Thoracic aorta (tissue), 2 donors: ENCODE measurements at regions not wholly inside any gene's neighbourhood (a gene's known extent, or its start where the extent isn't known, plus 50 kb on each side); places are given as distances from the start of the nearest gene placed in this dataset.
"Not testable (repeated sequence)": the region's sequence is repeated elsewhere in the genome, so short reads cannot be mapped to it uniquely, and the experiment has no call there.

Experiments used
- ATAC-seq: fragments of 150-250 bp; one replicate; pipeline ENCODE4 v1.8.0; 2017; ENCODE audit warnings: low read depth; ENCODE audit not compliant: insufficient number of reproducible peaks, low FRiP score
- DNase-seq: peaks from one replicate; pipeline ENCODE4 v3.0.0-alpha.2; 2020; ENCODE audit warnings: low spot score
- H3K27ac ChIP-seq, 2 donors: fragments of 200-600 bp; sonication (generic); 1 replicate in 1 of 2; 2 replicates in 1 of 2; pipeline ENCODE4 v1.5.1; 2016; ENCODE audit warnings: mild to moderate bottlenecking in 2 of 2, moderate library complexity in 2 of 2
- H3K27me3 ChIP-seq: fragments of 200-600 bp; sonication (generic); replicated peaks from 2 replicates; pipeline ENCODE4 v1.6.0; 2016; ENCODE audit warnings: mild to moderate bottlenecking; ENCODE audit not compliant: insufficient read depth
- H3K36me3 ChIP-seq: fragments of 200-600 bp; sonication (generic); one replicate; pipeline ENCODE4 v1.5.1; 2016
- H3K4me1 ChIP-seq, 2 donors: fragments of 200-600 bp; sonication (generic); 1 replicate in 1 of 2; 2 replicates in 1 of 2; pipeline versions ENCODE4 v1.5.1 to v1.6.0; 2016; ENCODE audit warnings: low read depth in 2 of 2, mild to moderate bottlenecking in 1 of 2; ENCODE audit not compliant: control insufficient read depth in 1 of 2
- H3K4me3 ChIP-seq: fragments of 200-600 bp; sonication (generic); 2 replicates; pipeline ENCODE4 v1.5.1; 2016; ENCODE audit warnings: mild to moderate bottlenecking
- H3K9me3 ChIP-seq: fragments of 200-600 bp; sonication (generic); 2 replicates; pipeline ENCODE4 v1.5.1; 2016
- TF ChIP-seq, protein P1 (sequence below): fragments of 200-600 bp; sonication (generic); IDR thresholded peaks from one replicate; pipeline ENCODE4 v1.5.1; 2019; ENCODE audit warnings: antibody characterized with exemption

DNA sequence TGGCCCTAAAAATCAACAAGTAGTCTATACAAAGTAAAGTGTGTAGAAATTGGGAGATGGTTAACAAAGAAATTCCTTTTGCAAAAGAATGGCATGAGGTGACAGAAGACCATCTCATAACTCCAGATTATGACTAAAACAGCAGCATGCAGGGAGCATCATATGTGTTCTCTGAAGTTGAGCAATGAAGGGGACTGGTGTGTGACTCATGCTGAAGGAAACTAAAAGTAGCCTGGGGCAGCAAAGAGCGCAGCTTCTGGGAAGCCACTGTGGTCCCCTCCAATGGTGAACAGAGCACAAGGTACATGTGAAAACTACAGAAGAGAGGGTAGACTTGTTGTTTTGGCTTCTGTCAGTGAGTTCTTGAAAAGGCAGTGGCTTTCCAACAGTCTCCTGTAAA lies 133.4 kb downstream of the MACC1 start:
- no peak overlapping the region for H3K4me3 ChIP-seq
- DNase-seq: no peak
- no peak overlapping the region for H3K27ac ChIP-seq
- ATAC-seq: no peak
- no peaks in the 10 kb centered on the region for H3K27me3 ChIP-seq
- H3K9me3 ChIP-seq: no peaks in the 10 kb centered on the region
- no peaks in the 10 kb centered on the region for H3K4me1 ChIP-seq
- TF ChIP-seq, protein P1, sequence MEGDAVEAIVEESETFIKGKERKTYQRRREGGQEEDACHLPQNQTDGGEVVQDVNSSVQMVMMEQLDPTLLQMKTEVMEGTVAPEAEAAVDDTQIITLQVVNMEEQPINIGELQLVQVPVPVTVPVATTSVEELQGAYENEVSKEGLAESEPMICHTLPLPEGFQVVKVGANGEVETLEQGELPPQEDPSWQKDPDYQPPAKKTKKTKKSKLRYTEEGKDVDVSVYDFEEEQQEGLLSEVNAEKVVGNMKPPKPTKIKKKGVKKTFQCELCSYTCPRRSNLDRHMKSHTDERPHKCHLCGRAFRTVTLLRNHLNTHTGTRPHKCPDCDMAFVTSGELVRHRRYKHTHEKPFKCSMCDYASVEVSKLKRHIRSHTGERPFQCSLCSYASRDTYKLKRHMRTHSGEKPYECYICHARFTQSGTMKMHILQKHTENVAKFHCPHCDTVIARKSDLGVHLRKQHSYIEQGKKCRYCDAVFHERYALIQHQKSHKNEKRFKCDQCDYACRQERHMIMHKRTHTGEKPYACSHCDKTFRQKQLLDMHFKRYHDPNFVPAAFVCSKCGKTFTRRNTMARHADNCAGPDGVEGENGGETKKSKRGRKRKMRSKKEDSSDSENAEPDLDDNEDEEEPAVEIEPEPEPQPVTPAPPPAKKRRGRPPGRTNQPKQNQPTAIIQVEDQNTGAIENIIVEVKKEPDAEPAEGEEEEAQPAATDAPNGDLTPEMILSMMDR: no peak
- no peaks in the 10 kb centered on the region for H3K36me3 ChIP-seq

DNA sequence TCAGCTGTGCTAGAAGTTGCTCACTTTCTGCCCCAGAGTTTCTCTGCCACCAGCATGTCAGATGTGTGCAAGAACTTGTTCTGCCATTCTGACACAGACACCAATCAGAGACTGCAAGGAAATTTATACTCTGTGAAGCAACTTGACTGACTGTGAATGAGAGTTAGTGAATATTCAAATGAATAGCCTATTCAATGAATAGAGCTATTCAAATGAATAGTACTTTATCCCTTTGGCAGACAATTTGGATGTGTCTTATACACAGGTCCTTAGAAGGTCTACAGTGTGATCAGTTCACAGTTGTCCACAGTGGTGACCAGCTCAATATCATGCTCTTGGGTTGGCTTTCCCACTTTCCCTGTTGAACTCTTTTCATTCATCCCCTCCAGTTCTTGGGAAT lies 138.1 kb downstream of the MACC1 start:
- no peaks in the 10 kb centered on the region for H3K9me3 ChIP-seq
- ATAC-seq (no peak), DNase-seq (no peak)
- H3K4me1 ChIP-seq: no peaks in the 10 kb centered on the region
- no peak overlapping the region for H3K27ac ChIP-seq
- no peaks in the 10 kb centered on the region for H3K27me3 ChIP-seq
- no peaks in the 10 kb centered on the region for H3K36me3 ChIP-seq
- no peak overlapping the region for H3K4me3 ChIP-seq
- TF ChIP-seq, protein P1: no peak

DNA sequence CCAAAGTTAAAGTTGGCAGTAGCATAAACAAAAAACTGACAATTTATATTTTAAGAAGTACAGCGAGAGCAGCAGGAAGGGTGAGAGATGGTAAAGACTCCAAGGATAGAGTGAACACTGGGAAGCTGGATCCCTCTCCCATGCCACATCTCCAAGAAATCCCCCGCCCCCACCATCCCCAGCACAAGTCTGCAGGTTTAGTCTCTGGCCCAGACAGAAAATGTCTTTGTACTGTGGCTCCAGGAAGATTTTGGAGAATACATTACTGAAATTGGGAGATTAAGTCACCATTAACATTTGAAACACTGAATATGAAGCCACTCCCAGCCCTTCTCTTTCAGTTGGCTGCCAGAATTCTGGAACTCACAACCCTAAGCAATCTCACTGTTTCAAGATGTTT lies 140.3 kb downstream of the MACC1 start:
- Histone ChIP-seq H3K36me3 (no peaks in the 10 kb centered on the region), H3K27ac (no peak overlapping the region), H3K4me3 (no peak overlapping the region), H3K9me3 (no peaks in the 10 kb centered on the region), H3K4me1 (no peaks in the 10 kb centered on the region), H3K27me3 (no peaks in the 10 kb centered on the region)
- no peak for ATAC-seq
- DNase-seq: no peak
- TF ChIP-seq, protein P1: no peak

DNA sequence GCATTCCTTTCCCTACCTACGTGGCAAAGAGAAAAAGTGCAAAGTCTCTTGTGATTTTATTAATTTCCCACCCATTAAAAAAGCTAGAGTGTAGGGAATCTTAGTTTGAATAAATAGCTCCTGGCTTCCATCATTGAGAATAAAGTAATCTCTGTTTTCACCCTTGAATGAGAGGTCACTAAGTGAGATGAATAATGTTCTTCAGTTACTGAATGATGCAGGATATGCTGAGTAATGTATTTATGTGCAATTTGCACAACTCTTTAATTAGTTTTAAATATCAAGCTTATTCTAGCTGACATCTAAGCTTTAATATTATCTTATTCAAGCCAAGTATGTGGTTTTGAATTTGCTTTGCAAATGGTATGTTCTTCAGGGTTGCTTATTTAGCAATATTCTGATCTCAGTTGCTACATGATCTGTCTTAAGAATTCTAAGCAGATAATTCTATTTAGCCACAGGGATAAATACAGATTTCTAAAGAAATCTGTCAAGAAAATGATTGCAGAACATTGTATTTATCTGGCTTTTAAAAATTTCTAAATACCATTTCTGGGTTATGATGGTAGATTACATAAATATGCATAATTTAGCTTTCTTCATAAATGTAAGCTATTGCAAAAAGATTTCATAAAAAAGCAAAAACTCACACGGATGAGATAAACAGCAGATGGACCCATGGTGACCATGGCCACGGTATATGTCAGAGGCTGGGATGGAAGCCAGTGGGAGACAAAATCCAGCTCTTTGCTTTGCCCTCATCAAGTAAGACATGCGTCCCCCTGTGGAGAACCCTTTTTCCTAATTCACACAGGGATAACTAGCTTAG lies 141.0 kb downstream of the MACC1 start:
- Histone ChIP-seq H3K4me1 (no peaks in the 10 kb centered on the region), H3K4me3 (no peak overlapping the region), H3K9me3 (no peaks in the 10 kb centered on the region), H3K27me3 (no peaks in the 10 kb centered on the region), H3K27ac (no peak overlapping the region), H3K36me3 (no peaks in the 10 kb centered on the region)
- ATAC-seq: no peak
- no peak for DNase-seq
- TF ChIP-seq, protein P1: no peak

DNA sequence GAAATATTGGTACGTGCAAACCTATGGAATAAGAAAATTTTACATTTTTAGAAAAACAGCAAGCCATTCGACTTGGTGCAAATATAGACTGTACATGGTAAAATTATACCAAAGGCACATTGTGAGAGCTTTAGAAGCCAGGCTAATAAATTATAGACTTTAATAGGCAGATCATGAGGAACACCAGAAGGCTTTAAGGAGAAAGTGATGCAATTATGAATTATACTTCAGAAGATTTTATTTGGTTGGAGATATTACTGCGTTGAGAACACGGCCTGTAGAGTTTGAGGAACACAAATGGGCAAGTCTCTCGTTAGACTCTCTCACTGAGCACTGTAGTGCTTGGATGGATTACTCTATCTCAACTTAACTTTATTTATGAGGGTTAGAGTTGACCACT lies 141.7 kb downstream of the MACC1 start:
- no peaks in the 10 kb centered on the region for H3K9me3 ChIP-seq
- no peak overlapping the region for H3K27ac ChIP-seq
- H3K4me1 ChIP-seq: no peaks in the 10 kb centered on the region
- no peaks in the 10 kb centered on the region for H3K27me3 ChIP-seq
- no peak for ATAC-seq
- H3K4me3 ChIP-seq: no peak overlapping the region
- DNase-seq: no peak
- no peaks in the 10 kb centered on the region for H3K36me3 ChIP-seq
- TF ChIP-seq, protein P1: no peak

DNA sequence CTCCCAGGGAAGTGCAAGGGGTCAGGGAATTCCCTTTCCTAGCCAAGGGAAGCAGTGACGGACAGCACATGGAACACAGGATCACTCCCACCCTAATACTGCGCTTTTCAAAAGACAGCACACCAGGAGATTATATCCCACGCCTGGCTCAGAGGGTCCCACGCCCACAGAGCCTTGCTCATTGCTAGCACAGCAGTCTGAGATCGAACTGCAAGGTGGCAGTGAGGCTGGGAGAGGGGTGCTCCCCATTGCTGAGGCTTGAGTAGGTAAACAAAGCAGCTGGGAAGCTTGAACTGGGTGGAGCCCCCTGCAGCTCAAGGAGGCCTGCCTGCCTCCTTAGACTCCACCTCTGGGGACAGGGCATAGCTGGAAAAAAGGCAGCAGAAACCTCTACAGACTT lies 149.2 kb downstream of the MACC1 start:
- not testable (repeated sequence) for H3K27me3 ChIP-seq, H3K9me3 ChIP-seq, H3K36me3 ChIP-seq, ATAC-seq, H3K27ac ChIP-seq, DNase-seq, H3K4me3 ChIP-seq, H3K4me1 ChIP-seq
